ENCODE measurements at regions not wholly inside any gene's neighbourhood (a gene's known extent, or its start where the extent isn't known, plus 50 kb on each side); places are given as distances from the start of the nearest gene placed in this dataset.

DNA sequence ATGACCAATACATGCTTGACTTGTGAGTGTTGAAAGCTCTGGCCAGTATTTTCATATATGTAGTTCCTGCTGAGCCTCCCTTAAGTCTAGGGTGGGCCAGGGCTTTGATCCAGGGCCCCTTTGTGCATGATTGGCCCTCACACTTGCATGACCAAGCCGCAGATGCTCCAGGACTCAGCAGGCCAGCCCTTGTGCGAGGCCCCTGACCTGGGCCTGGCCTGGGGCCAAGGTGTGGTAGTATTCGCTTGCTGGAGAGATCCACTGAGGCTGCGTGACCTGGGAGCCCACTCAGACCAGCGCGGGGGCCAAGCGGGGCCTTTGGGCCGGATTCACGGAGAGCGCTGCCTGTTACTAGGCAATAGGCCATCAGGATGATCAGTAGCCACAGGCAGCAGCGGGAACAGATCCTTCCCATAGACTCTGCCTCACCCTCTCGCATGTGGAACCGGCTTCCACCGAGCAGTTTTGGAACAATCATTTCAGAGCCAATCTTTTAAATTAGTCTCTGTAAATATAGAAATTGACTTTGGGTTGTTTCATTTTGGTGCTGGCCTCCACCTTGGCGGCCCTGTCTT is 79.0 kb upstream of the PTCH1 start:
- no peak for TF ChIP-seq CTCF (IDR thresholded peaks at IDR 0.05)
- no peaks in the 10 kb centered on the region for H3K36me3 ChIP-seq
- H3K27me3 ChIP-seq: no peaks in the 10 kb centered on the region
- intact Hi-C loops (cut with DNase I): no loop called here
- no peak for DNase-seq
- WGBS, 3 donors: 93 to 98% (median 96%) methylated on average over 15 of the region's 15 CpGs
- no peak overlapping the region for H3K4me3 ChIP-seq
- H3K9me3 ChIP-seq: no peaks in the 10 kb centered on the region
- H3K27ac ChIP-seq: no peak overlapping the region
- no peaks in the 10 kb centered on the region for H3K4me1 ChIP-seq (ENCODE audit: insufficient read depth)

DNA sequence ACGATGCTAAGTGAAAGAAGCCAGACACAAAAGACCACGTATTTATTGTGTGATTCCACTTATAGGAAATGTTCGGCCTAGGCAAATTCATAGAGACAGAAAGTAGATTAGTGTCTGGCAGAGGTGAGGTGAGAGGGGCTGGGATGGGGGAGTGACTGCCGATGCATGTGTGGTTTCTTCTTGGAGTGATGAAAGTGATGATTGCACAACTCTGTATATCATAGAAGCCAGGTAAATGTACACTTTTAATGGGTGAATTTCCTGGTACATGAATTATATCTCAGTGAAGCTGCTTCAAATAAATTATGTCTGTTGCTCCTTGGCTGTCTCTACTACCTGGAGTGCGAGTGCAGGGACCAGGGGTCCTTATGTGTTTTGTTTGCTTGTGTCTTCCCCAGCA is 76.2 kb upstream of the PTCH1 start:
- no peak for TF ChIP-seq CTCF (IDR thresholded peaks at IDR 0.05)
- TF ChIP-seq POLR2A (IDR thresholded peaks at IDR 0.05): no peak
- no peak for TF ChIP-seq EP300 (IDR thresholded peaks at IDR 0.05)
- intact Hi-C loops (cut with DNase I): no loop called here
- no peaks in the 10 kb centered on the region for H3K9me3 ChIP-seq

DNA sequence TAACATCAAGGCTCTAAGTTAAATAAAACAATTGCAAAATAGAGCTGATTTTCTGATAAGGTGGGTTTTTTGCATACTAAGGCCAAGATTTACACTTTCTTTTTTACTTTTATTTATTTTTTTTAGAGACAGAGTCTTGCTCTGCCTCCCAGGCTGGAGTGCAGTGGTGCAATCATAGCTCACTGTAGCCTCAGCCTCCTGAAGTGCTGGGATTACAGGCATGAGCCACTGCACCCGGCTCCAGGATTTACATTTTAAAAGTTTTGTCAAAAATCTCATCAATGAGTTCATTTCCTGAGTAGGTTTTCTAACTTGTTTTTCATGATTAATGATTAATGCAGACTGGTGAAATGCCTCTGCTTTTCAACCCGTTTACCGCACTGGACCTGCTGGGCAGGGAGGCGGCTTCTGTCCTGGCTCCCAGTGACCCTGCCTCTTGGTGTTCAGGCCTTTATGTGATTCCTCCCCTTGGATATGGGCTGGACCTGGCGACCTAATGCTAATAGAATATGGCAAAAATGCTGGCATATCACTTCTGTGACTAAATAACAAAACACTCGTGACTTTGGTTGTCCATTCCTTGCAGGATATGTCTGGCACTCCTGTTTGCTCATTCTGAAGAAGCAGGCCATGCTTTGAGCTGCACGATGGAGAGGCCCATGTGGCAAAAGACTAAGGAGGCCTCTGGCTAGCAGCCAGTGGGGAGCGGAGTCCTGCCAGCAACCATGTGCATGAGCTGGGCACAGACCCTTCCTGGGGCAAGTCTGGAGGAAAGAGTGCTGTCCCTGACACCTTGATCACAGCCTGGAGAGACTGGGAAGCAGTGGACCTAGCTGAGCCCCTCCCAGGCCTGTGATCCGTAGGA is 72.2 kb upstream of the PTCH1 start:
- WGBS, 3 donors: 80 to 90% (median 87%) methylated on average over 8 to 9 of the region's 9 CpGs
- no peaks in the 10 kb centered on the region for H3K36me3 ChIP-seq
- TF ChIP-seq EP300 (IDR thresholded peaks at IDR 0.05) (no peak), CTCF (IDR thresholded peaks at IDR 0.05) (no peak), POLR2A (IDR thresholded peaks at IDR 0.05) (no peak)
- no peak overlapping the region for H3K27ac ChIP-seq
- H3K4me1 ChIP-seq (ENCODE audit: insufficient read depth): no peaks in the 10 kb centered on the region
- DNase-seq: no peak
- intact Hi-C loops (cut with DNase I): loop anchor here in 1 of 4 donors (5.0 kb wide), 1 partner anchor 52 kb away; no protein-coding TSS in a partner anchor
- no peaks in the 10 kb centered on the region for H3K27me3 ChIP-seq
- no peaks in the 10 kb centered on the region for H3K9me3 ChIP-seq
- no peak overlapping the region for H3K4me3 ChIP-seq

More for the DNA sequence above, 76.2 kb upstream of the PTCH1 start:
- Histone ChIP-seq H3K4me1 (ENCODE audit: insufficient read depth) (no peaks in the 10 kb centered on the region), H3K27me3 (no peaks in the 10 kb centered on the region), H3K27ac (no peak overlapping the region), H3K4me3 (no peak overlapping the region), H3K36me3 (no peaks in the 10 kb centered on the region)
- no peak for DNase-seq
- 88 to 92% (median 91%) methylated on average over 5 of the region's 5 CpGs for WGBS, 3 donors

DNA sequence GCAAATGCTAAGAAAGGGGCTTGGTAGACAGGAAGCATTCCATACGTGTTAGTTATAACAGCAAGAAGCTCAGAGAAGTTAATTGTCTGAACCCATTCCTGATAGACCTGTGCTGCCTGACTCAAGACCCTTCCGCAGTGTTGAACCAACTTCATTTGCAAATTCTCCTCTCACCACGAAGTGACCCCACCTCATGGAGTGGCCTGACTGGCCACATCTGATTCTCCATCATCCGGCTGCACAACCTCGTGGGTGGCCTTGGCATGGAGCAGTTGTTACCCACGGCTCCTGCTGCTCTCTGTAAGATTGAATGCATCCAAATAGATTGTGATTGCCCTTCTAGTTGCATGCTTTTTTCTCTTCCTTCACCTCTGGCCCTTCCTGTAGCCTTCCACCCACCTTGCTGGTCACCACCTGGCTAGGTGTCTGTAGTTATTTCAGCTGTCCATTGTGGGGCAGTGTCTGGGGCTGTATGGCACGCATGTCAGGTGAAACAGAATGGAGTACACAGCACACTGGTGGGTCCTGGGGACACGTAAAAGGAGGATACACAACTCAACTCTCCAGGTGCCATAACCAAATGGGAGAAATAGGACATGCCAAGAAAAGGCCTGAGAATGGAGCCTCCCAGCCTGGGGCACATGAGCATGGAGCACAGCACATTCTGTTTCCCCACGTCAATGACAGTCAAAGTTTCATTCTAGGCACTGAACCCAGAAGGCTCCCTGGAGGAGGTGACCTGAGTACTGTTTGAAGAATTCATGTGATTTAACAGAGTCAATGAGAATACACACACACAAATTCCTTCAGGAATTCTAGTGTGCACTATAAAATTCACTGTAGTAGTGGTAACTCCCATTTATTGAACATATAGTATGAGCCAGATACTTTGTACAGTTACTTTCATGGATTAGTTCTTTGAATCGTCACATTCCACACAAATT is 70.5 kb upstream of the PTCH1 start:
- H3K9me3 ChIP-seq: no peaks in the 10 kb centered on the region
- DNase-seq: no peak
- no peaks in the 10 kb centered on the region for H3K36me3 ChIP-seq
- 83 to 85% (median 84%) methylated on average over 10 of the region's 10 CpGs for WGBS, 3 donors
- intact Hi-C loops (cut with DNase I): loop anchor here in 1 of 4 donors (5.0 kb wide), 1 partner anchor 50 kb away; no protein-coding TSS in a partner anchor
- H3K4me3 ChIP-seq: no peak overlapping the region
- H3K27ac ChIP-seq: no peak overlapping the region
- TF ChIP-seq EP300 (IDR thresholded peaks at IDR 0.05) (no peak), POLR2A (IDR thresholded peaks at IDR 0.05) (no peak), CTCF (IDR thresholded peaks at IDR 0.05) (no peak)
- H3K27me3 ChIP-seq: no peaks in the 10 kb centered on the region
- H3K4me1 ChIP-seq (ENCODE audit: insufficient read depth): no peaks in the 10 kb centered on the region
